HG02938 (cell line): ENCODE measurements at regions not wholly inside any gene's neighbourhood (a gene's known extent, or its start where the extent isn't known, plus 50 kb on each side); places are given as distances from the start of the nearest gene placed in this dataset.
"Not testable (repeated sequence)": the region's sequence is repeated elsewhere in the genome, so short reads cannot be mapped to it uniquely, and the experiment has no call there.

Experiments used
- ATAC-seq: cut with Tn5 transposase; IDR thresholded peaks from one replicate; pipeline ENCODE4 v1.9.1; 2021; ENCODE audit warnings: mild to moderate bottlenecking, moderate library complexity; ENCODE audit not compliant: unreplicated experiment

- ATAC-seq = not testable (repeated sequence)
These were observed 247.5 kb downstream of the SPATA31A6 start for GRCh38 chr9:42430674-42431615.

DNA sequence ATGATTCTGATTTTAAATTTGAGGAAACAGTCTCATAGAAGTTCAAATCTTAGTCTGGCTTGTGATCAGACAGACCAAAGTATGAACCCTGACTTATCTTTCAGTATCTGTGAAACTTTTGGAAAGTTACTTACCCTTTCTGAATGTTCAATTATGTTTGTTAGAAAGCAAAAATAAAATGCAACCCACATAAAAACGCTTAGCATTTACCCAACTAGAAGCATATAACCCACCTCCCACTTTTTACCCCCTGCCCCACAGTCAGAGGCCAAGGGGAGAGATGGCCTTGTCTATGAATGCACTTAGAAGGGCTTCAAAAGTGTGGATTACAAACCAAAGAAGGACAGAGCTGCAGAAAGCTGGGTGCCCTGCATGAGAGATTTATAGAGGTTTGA is 248.2 kb downstream of the SPATA31A6 start:
- ATAC-seq = not testable (repeated sequence)

GRCh38 chr9:42434844-42435714 is 251.6 kb downstream of the SPATA31A6 start:
- not testable (repeated sequence) for ATAC-seq

DNA sequence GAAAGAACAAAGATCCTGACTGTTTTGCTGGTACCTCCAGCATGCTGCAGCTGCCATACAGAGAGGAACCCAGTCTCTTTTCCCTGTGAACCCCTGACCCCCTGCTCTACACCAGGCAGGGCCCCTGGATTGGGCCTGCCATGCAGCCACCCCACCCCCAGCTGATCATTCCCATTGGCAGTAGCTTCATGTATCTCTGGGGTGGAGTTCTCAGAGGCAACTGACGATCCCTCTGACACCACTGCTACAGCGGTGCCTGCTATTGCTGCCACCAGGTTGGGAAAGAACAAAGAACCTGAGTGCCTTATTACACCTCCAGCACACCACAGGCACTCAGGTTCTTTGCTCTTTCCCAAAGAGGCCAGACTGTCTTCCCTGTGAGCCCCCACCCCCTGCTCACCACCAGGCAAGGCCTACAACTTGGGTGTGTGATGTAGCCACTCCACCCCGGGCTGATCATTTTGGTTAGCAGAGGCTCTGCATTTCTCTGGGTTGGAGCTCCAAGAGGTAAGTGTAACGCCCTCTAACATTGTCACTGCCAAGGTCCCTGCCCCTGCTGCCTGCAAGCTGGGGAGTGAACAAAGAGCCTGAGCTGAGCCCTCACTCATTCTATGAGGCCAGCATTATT is 252.4 kb downstream of the SPATA31A6 start:
- ATAC-seq = not testable (repeated sequence)

- not testable (repeated sequence) for ATAC-seq
These were observed 253.7 kb downstream of the SPATA31A6 start for GRCh38 chr9:42437057-42437759.

GRCh38 chr9:42442680-42443079 is 259.2 kb downstream of the SPATA31A6 start:
- ATAC-seq = not testable (repeated sequence)

GRCh38 chr9:42443414-42443813 is 260.0 kb downstream of the SPATA31A6 start:
- peak; percentile 51 for ATAC-seq

- ATAC-seq = not testable (repeated sequence)
These were observed 278.0 kb downstream of the SPATA31A6 start for GRCh38 chr9:42461436-42461835.

DNA sequence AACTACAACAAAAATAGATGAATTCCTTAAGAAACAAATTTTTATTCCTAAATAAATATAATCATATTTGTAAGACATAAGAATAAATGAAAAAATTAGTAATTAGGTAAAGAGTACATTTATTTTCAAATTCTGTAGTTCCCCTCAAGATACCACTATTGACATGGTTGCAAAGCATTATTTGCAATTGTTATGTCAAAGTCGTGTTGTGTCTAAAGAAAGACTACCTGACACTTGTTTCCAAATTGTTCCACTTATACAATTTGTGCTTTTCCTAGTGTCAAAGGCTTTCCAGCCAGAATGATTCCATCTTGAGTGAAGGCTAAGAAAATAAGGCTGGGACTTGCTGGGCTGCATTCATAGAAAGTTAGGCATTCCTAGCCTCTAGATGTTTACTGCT is 278.4 kb downstream of the SPATA31A6 start:
- ATAC-seq = not testable (repeated sequence)

- not testable (repeated sequence) for ATAC-seq
These were observed 280.5 kb downstream of the SPATA31A6 start for GRCh38 chr9:42463981-42464380.

GRCh38 chr9:42470577-42470976 is 287.1 kb downstream of the SPATA31A6 start:
- ATAC-seq = not testable (repeated sequence)

DNA sequence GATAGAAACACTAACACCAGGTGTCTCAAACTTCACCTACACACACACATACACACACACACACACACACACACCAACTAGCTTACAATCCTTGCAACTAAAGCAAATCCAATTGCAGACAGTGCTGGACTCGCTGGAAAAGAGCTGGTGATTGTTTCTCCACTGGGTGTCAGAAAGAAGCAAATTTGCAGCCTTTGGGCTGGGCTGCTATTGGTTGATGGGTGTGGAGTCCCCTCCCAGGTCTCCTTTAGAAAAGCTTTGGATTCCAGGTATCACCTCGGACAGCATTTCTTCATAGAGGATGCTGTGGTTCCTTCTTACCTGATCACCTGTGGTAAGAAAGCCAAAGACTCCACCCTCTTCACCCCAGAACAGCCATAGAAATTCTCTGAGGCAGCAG is 307.5 kb downstream of the SPATA31A6 start:
- not testable (repeated sequence) for ATAC-seq

DNA sequence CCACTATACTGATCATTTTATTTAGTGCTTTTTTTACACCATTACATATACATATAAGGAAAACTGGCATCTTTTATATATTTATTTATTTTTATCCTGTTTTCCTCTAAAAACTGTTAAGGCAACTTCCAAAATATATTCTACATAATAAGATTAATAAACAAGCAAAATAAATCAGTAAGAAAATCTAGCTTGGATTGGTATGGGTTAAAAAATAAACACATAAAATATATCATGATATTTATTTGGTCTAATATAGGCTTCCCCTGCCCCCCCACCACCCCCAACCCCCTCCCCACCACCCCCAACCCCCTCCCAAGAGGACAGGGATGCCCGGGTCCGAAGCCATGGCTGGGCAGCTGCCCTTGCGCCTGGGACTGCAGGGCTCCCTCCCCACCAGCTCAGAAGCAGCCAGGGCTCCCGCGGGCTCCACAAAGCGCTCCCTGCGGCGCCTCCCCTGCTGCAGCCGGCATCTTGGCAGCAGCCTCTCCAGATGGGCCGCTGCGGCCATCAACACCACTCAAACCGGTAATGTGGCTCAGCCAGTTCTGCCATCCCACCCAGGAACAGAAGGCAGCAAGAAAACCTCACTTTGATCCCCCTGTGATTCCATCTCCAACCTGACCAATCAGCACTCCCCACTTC is 319.3 kb downstream of the SPATA31A6 start:
- ATAC-seq = not testable (repeated sequence)

GRCh38 chr9:42508111-42508510 is 324.7 kb downstream of the SPATA31A6 start:
- not testable (repeated sequence) for ATAC-seq

- ATAC-seq = not testable (repeated sequence)
These were observed 330.1 kb downstream of the SPATA31A6 start for GRCh38 chr9:42513535-42513934.

GRCh38 chr9:42534325-42534983 is 351.0 kb downstream of the SPATA31A6 start:
- ATAC-seq = not testable (repeated sequence)

GRCh38 chr9:42534984-42535325 is 351.5 kb downstream of the SPATA31A6 start:
- ATAC-seq = not testable (repeated sequence)

- not testable (repeated sequence) for ATAC-seq
These were observed 367.4 kb downstream of the SPATA31A6 start for GRCh38 chr9:42550789-42551357.

- not testable (repeated sequence) for ATAC-seq
These were observed 385.1 kb downstream of the SPATA31A6 start for GRCh38 chr9:42568530-42568929.
